Left ventricle myocardium inferior (tissue), 1 donor: ENCODE measurements at regions not wholly inside any gene's neighbourhood (a gene's known extent, or its start where the extent isn't known, plus 50 kb on each side); places are given as distances from the start of the nearest gene placed in this dataset.

Experiments
- DNase-seq: peaks from one replicate; pipeline ENCODE4 v3.0.0-alpha.2; 2020
- H3K27ac ChIP-seq: fragments of 200-600 bp; replicated peaks from 2 replicates; pipeline ENCODE4 v1.8.0; 2021
- H3K27me3 ChIP-seq: fragments of 200-600 bp; 2 replicates; pipeline ENCODE4 v1.8.0; 2021; ENCODE audit warnings: low read depth
- H3K36me3 ChIP-seq: fragments of 200-600 bp; 2 replicates; pipeline ENCODE4 v1.8.0; 2021
- H3K4me1 ChIP-seq: fragments of 200-600 bp; 2 replicates; pipeline ENCODE4 v1.8.0; 2021
- H3K4me3 ChIP-seq: fragments of 200-600 bp; 2 replicates; pipeline ENCODE4 v1.8.0; 2021; ENCODE audit warnings: mild to moderate bottlenecking, moderate library complexity
- H3K9me3 ChIP-seq: fragments of 200-600 bp; replicated peaks from 2 replicates; pipeline ENCODE4 v1.8.0; 2021
- CTCF ChIP-seq: fragments of 200-600 bp; IDR thresholded peaks from 2 replicates; pipeline ENCODE4 v1.8.0; 2021; ENCODE audit warnings: antibody characterized with exemption, mild to moderate bottlenecking, borderline replicate concordance
- intact Hi-C: fragments of 100-400 bp; cut with micrococcal nuclease; formaldehyde crosslinking; loops from one replicate; pipeline ENCODE4 v1.11.0; 2022
- donor health status: DM: no; HTN: yes; CAD: no; lungs with severe emphysema.

DNA sequence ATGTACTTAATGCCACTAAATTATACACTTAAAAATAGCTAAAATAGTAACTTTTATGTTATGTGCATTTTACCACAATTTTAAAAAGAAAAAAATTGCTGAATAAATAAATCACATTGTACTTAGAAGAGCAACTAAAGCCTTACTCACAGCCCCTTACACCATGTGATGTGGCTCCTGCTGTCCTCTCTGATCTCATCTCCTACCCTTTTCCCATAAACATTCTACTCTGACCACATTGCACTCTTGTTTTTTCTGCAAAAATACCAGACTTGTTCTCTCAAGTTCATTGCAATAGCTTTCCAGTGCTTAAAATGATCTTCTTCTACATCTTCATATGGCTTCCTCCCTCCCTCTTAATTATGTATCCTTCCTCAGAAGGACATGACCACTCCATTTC is 268.4 kb downstream of the ELAVL2 start:
- no peak for DNase-seq
- no peak for TF ChIP-seq CTCF
- peaks cover 9% of the 10 kb centered on the region for H3K9me3 ChIP-seq
- no peaks in the 10 kb centered on the region for H3K36me3 ChIP-seq
- H3K4me3 ChIP-seq, result no peak overlapping the region
- peaks cover 1% of the 10 kb centered on the region for H3K4me1 ChIP-seq
- no peak overlapping the region for H3K27ac ChIP-seq
- no peaks in the 10 kb centered on the region for H3K27me3 ChIP-seq
- intact Hi-C loops, result no loop called here

GRCh38 chr9:23559522-23559921 is 266.5 kb downstream of the ELAVL2 start:
- no peak for DNase-seq
- Histone ChIP-seq H3K27me3 (no peaks in the 10 kb centered on the region), H3K4me3 (no peak overlapping the region), H3K4me1 (peaks cover 5% of the 10 kb centered on the region), H3K9me3 (peaks cover 9% of the 10 kb centered on the region), H3K27ac (no peak overlapping the region), H3K36me3 (no peaks in the 10 kb centered on the region)
- TF ChIP-seq CTCF, result no peak
- intact Hi-C loops, result no loop called here

DNA sequence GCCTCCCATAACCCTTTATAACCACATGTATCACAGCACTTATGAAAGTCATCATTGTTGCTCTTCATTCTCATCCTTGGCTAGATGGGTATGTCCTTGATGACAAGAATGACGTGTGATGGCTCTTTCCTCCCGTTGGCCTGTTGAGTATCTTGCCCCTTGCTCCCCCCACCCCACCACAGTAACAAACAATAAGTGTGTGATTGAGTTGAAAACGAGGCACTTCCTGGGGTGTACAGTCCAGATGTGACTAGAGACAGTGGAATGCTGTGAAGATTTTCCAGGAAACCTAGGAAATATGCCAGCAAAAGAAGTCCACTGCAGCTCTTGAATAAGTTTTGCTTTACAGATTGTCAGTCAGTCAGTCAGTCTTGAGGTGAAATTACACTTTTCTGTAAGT is 262.5 kb downstream of the ELAVL2 start:
- peaks cover 5% of the 10 kb centered on the region for H3K4me1 ChIP-seq
- DNase-seq, result no peak
- intact Hi-C loops, result loop anchor here (10.0 kb wide), 1 partner anchor 49 kb away; no protein-coding TSS in a partner anchor
- no peaks in the 10 kb centered on the region for H3K27me3 ChIP-seq
- no peak overlapping the region for H3K4me3 ChIP-seq
- H3K9me3 ChIP-seq, result peaks cover 6% of the 10 kb centered on the region
- H3K27ac ChIP-seq, result no peak overlapping the region
- H3K36me3 ChIP-seq, result no peaks in the 10 kb centered on the region
- no peak for TF ChIP-seq CTCF

DNA sequence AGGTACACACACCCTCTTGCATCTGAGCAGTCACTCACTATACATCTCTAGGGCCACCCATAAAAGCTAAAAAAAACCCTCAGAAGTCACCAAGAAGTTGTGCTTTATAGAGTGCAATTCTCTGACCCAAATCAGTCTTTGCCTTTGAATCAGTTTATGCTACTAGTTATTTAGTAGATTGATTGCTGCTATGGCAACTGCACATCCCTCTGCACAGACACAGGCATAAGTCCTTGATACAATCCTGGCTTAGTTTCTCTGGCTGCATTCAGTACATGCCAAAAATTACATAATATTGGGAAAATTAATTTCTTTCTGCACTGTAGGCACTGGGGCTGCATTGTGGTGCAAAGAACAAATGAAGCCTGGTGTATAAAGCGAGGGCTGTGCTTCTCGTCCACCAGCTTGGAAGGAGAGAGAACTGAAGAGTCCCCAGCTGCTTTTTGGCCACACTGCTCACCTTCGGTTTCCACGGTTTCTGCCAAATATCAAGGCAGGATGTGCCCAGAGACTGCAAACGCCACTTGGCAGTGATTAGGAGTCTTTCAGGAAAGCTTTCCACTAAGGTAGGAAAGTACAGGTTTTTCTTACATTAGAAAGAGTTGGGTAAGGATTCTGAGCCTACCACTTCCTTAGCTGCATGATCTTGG is 258.4 kb downstream of the ELAVL2 start:
- intact Hi-C loops, result loop anchor here (10.0 kb wide), 1 partner anchor 53 kb away; no protein-coding TSS in a partner anchor
- no peaks in the 10 kb centered on the region for H3K27me3 ChIP-seq
- no peaks in the 10 kb centered on the region for H3K36me3 ChIP-seq
- no peak for TF ChIP-seq CTCF
- H3K9me3 ChIP-seq, result no peaks in the 10 kb centered on the region
- no peak overlapping the region for H3K4me3 ChIP-seq
- no peak for DNase-seq
- peaks cover 4% of the 10 kb centered on the region for H3K4me1 ChIP-seq
- H3K27ac ChIP-seq, result no peak overlapping the region

DNA sequence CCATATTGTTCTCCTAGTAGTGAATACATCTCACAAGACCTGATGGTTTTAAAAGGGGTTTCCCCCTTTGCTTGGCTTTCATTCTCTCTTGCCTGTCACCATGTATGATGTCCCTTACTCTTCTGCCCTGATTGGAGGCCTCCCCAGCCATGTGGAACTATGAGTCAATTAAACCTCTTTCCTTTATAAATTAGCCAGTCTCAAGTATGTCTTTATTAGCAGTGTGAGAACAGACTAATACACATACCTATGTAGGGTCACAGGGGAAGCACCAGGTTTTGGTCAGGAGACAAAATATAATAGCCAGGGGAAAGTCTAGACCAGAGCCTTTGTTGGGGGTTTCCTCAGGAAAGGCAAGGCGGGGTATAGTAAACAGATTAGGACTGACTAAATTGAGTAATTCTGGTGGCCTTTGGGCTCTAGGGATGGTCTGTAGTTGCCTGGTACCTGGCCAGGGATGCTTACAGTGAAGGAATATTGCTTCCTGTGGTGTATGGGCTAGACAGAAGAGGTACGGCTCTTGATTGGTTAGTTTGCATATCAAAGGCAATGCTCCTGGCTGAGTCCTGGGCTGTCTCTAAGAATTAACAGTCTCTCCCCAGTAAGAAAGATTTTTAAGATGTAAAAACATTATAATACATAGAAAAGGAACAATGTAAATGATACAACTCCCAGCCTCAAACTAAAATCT is 254.5 kb downstream of the ELAVL2 start:
- no peak overlapping the region for H3K4me3 ChIP-seq
- intact Hi-C loops, result loop anchor here (10.0 kb wide), 1 partner anchor 63 kb away; no protein-coding TSS in a partner anchor
- no peaks in the 10 kb centered on the region for H3K27me3 ChIP-seq
- no peaks in the 10 kb centered on the region for H3K4me1 ChIP-seq
- H3K36me3 ChIP-seq, result no peaks in the 10 kb centered on the region
- H3K27ac ChIP-seq, result no peak overlapping the region
- no peaks in the 10 kb centered on the region for H3K9me3 ChIP-seq
- no peak for TF ChIP-seq CTCF
- DNase-seq, result no peak
